H1 (cell line): ENCODE measurements at regions not wholly inside any gene's neighbourhood (a gene's known extent, or its start where the extent isn't known, plus 50 kb on each side); places are given as distances from the start of the nearest gene placed in this dataset.
A peak's percentile ranks its signal among the peaks of the same experiment; 100 is the strongest.

Experiments
- CTCF ChIA-PET: fragments of 300-600 bp; sonication (Branson Sonifier 250); formaldehyde crosslinking; loops from one replicate; lab custom pipeline; 2021; ENCODE audit not compliant: partially characterized antibody; lab: Charles Lee
- POLR2A ChIA-PET: fragments of 300-600 bp; sonication (Branson Sonifier 250); formaldehyde crosslinking; loops from one replicate; lab custom pipeline; 2021; ENCODE audit warnings: inconsistent platforms; ENCODE audit not compliant: partially characterized antibody; lab: Charles Lee
- DNase-seq, 2 experiments: peaks; one replicate each; pipeline versions ENCODE4 v3.0.0 to v3.0.0-alpha.2; 2010 to 2022; ENCODE audit warnings: low spot score in 2 of 2, low read depth in 1 of 2, mixed read lengths in 1 of 2
- FAIRE-seq: peaks from 2 replicates; lab custom pipeline; 2011; peaks lifted over from hg19 to GRCh38; lab: Jason Lieb, UNC
- H2AFZ ChIP-seq: 2 replicates; pipeline ENCODE4 v1.8.1; 2012; ENCODE audit warnings: low read length, inconsistent platforms
- H2AK5ac ChIP-seq: 2 replicates; pipeline ENCODE4 v1.6.1; 2013; ENCODE audit warnings: low read depth, low read length
- H2BK120ac ChIP-seq: replicated peaks from 2 replicates; pipeline ENCODE3; 2013; ENCODE audit warnings: low read depth, low read length, inconsistent platforms
- H2BK12ac ChIP-seq: 2 replicates; pipeline ENCODE4 v1.6.1; 2013; ENCODE audit warnings: low read depth, low read length
- H2BK15ac ChIP-seq: 2 replicates; pipeline ENCODE4 v1.6.1; 2013; ENCODE audit warnings: low read length
- H2BK20ac ChIP-seq: 2 replicates; pipeline ENCODE4 v1.6.1; 2013; ENCODE audit warnings: low read length
- H2BK5ac ChIP-seq: 2 replicates; pipeline ENCODE4 v1.6.1; 2013; ENCODE audit warnings: low read depth, low read length
- H3K14ac ChIP-seq: 2 replicates; pipeline ENCODE4 v1.6.1; 2013; ENCODE audit warnings: inconsistent platforms; ENCODE audit not compliant: insufficient read length
- H3K18ac ChIP-seq: 2 replicates; pipeline ENCODE4 v1.6.1; 2013; ENCODE audit warnings: low read length; ENCODE audit errors: extremely low read depth
- H3K23ac ChIP-seq: 2 replicates; pipeline ENCODE4 v1.6.1; 2013; ENCODE audit warnings: inconsistent platforms; ENCODE audit not compliant: insufficient read length
- H3K23me2 ChIP-seq: 2 replicates; pipeline ENCODE4 v1.6.1; 2013; ENCODE audit warnings: low read depth, low read length
- H3K27ac ChIP-seq: 2 replicates; pipeline ENCODE4 v1.6.1; 2011; ENCODE audit warnings: low read depth, low read length, inconsistent platforms
- H3K27me3 ChIP-seq, 4 experiments: replicated peaks in 1 of 4; 1 replicate in 1 of 4; 2 replicates in 3 of 4; pipeline versions ENCODE4 v1.6.1 to v1.8.1; 2011 to 2013; ENCODE audit warnings: low read length in 3 of 4, mild to moderate bottlenecking in 3 of 4, inconsistent platforms in 2 of 4, mixed read lengths in 2 of 4, moderate library complexity in 1 of 4; ENCODE audit not compliant: control insufficient read depth in 3 of 4, insufficient read depth in 3 of 4; ENCODE audit errors: extremely low read depth in 1 of 4
- H3K36me3 ChIP-seq, 4 experiments: 2 replicates each; pipeline versions ENCODE4 v1.6.1 to v1.8.1; 2011 to 2013; ENCODE audit warnings: mild to moderate bottlenecking in 4 of 4, low read length in 3 of 4, moderate library complexity in 2 of 4, control low read depth in 1 of 4, inconsistent platforms in 1 of 4; ENCODE audit not compliant: insufficient read depth in 4 of 4, control insufficient read depth in 2 of 4
- H3K4ac ChIP-seq: replicated peaks from 2 replicates; pipeline ENCODE3; 2013; ENCODE audit warnings: low read length, low read depth, mixed read lengths, inconsistent platforms; ENCODE audit not compliant: insufficient read length
- H3K4me1 ChIP-seq, 4 experiments: replicated peaks in 1 of 4; 1 replicate in 1 of 4; 2 replicates in 3 of 4; pipeline versions ENCODE4 v1.6.1 to v1.8.1; 2011 to 2013; ENCODE audit warnings: low read length in 3 of 4, inconsistent platforms in 2 of 4, mixed read lengths in 1 of 4; ENCODE audit not compliant: insufficient read depth in 4 of 4, control insufficient read depth in 3 of 4
- H3K4me2 ChIP-seq, 2 experiments: 2 replicates each; pipeline versions ENCODE4 v1.6.1 to v1.8.1; 2011 to 2013; ENCODE audit warnings: low read depth in 2 of 2, low read length in 2 of 2, control low read depth in 1 of 2, inconsistent platforms in 1 of 2, mild to moderate bottlenecking in 1 of 2; ENCODE audit not compliant: insufficient read depth in 1 of 2
- H3K4me3 ChIP-seq, 4 experiments: fragments of 200-600, 300-600 bp in 1 of 4; sonication (generic), shearing (Covaris generic), sonication (Bioruptor Twin) in 1 of 4; 2 replicates each; pipeline versions ENCODE4 v1.5.1 to v1.8.1; 2011 to 2016; ENCODE audit warnings: low read length in 4 of 4, low read depth in 3 of 4, control low read depth in 2 of 4, inconsistent platforms in 2 of 4, mild to moderate bottlenecking in 2 of 4, mixed read lengths in 1 of 4, moderate library complexity in 1 of 4; ENCODE audit not compliant: insufficient read depth in 2 of 4; ENCODE audit errors: extremely low read depth in 1 of 4
- H3K56ac ChIP-seq: replicated peaks from 2 replicates; pipeline ENCODE3; 2013; ENCODE audit warnings: low read depth, mild to moderate bottlenecking, mixed read lengths, low read length, inconsistent platforms; ENCODE audit not compliant: insufficient read length
- H3K79me1 ChIP-seq: 2 replicates; pipeline ENCODE4 v1.6.1; 2013; ENCODE audit warnings: low read depth, low read length, control low read depth
- H3K79me2 ChIP-seq, 2 experiments: 2 replicates each; pipeline versions ENCODE4 v1.6.1 to v1.8.1; 2012 to 2013; ENCODE audit warnings: low read length in 2 of 2, mild to moderate bottlenecking in 2 of 2, inconsistent platforms in 1 of 2; ENCODE audit not compliant: insufficient read depth in 2 of 2, control insufficient read depth in 1 of 2
- H3K9ac ChIP-seq, 4 experiments: replicated peaks in 1 of 4; 1 replicate in 1 of 4; 2 replicates in 3 of 4; pipeline versions ENCODE4 v1.6.1 to v1.8.1; 2011 to 2013; ENCODE audit warnings: low read depth in 3 of 4, low read length in 3 of 4, control low read depth in 2 of 4, mild to moderate bottlenecking in 2 of 4, moderate library complexity in 2 of 4, inconsistent platforms in 1 of 4; ENCODE audit errors: extremely low read depth in 1 of 4
- H3K9me3 ChIP-seq, 2 experiments: 2 replicates each; pipeline versions ENCODE4 v1.6.1 to v1.8.1; 2012 to 2013; ENCODE audit warnings: mild to moderate bottlenecking in 2 of 2, moderate library complexity in 2 of 2, control low read depth in 1 of 2, inconsistent platforms in 1 of 2, low read depth in 1 of 2, low read length in 1 of 2, mixed read lengths in 1 of 2; ENCODE audit not compliant: insufficient read depth in 2 of 2
- H4K20me1 ChIP-seq, 2 experiments: replicated peaks in 1 of 2; 2 replicates each; pipeline versions ENCODE3 to v1.8.1; 2011 to 2013; ENCODE audit warnings: inconsistent platforms in 2 of 2, low read length in 2 of 2, mild to moderate bottlenecking in 1 of 2; ENCODE audit not compliant: insufficient read depth in 2 of 2, control insufficient read depth in 1 of 2
- H4K5ac ChIP-seq: 2 replicates; pipeline ENCODE4 v1.6.1; 2013; ENCODE audit warnings: low read length, low read depth, mixed read lengths, inconsistent platforms; ENCODE audit not compliant: insufficient read length
- H4K8ac ChIP-seq: 2 replicates; pipeline ENCODE4 v1.8.0; 2013; ENCODE audit warnings: mild to moderate bottlenecking, moderate library complexity, low read length, inconsistent platforms; ENCODE audit not compliant: insufficient read depth; ENCODE audit errors: extremely low read depth
- H4K91ac ChIP-seq: replicated peaks from 2 replicates; pipeline ENCODE3; 2013; ENCODE audit warnings: low read length, mixed read lengths, inconsistent platforms; ENCODE audit not compliant: insufficient read length
- BRCA1 ChIP-seq: IDR thresholded peaks from 2 replicates; pipeline ENCODE4 v1.6.1; 2012; ENCODE audit warnings: low read depth, low read length, improper control_type of control experiment
- POLR2AphosphoS5 ChIP-seq: IDR thresholded peaks from 2 replicates; pipeline ENCODE4 v1.6.1; 2011; ENCODE audit warnings: low read depth, low read length
- RXRA ChIP-seq: IDR thresholded peaks from 2 replicates; pipeline ENCODE4 v1.6.1; 2011; ENCODE audit warnings: low read depth, mild to moderate bottlenecking, low read length, moderate library complexity; ENCODE audit not compliant: insufficient read depth
- ZNF274 ChIP-seq: IDR thresholded peaks from 2 replicates; pipeline ENCODE4 v1.7.0; 2012; ENCODE audit warnings: low read length, borderline replicate concordance; ENCODE audit errors: extremely low read depth
- WGBS, 2 experiments: shearing (Covaris generic) in 1 of 2; methylation state at CpG; one replicate each; pipeline versions ENCODE4 v1.1.6 to v1.1.7; 2013 to 2015; ENCODE audit warnings: low lambda C conversion rate in 2 of 2, mixed read lengths in 2 of 2, inconsistent platforms in 1 of 2, low coverage in 1 of 2, missing lambda C conversion rate in 1 of 2; ENCODE audit not compliant: insufficient replicate concordance in 2 of 2, insufficient coverage in 1 of 2, insufficient read length in 1 of 2; ENCODE audit errors: extremely low coverage in 1 of 2, missing lambda C conversion rate in 1 of 2; 5-methylcytosine and 5-hydroxymethylcytosine counted together

DNA sequence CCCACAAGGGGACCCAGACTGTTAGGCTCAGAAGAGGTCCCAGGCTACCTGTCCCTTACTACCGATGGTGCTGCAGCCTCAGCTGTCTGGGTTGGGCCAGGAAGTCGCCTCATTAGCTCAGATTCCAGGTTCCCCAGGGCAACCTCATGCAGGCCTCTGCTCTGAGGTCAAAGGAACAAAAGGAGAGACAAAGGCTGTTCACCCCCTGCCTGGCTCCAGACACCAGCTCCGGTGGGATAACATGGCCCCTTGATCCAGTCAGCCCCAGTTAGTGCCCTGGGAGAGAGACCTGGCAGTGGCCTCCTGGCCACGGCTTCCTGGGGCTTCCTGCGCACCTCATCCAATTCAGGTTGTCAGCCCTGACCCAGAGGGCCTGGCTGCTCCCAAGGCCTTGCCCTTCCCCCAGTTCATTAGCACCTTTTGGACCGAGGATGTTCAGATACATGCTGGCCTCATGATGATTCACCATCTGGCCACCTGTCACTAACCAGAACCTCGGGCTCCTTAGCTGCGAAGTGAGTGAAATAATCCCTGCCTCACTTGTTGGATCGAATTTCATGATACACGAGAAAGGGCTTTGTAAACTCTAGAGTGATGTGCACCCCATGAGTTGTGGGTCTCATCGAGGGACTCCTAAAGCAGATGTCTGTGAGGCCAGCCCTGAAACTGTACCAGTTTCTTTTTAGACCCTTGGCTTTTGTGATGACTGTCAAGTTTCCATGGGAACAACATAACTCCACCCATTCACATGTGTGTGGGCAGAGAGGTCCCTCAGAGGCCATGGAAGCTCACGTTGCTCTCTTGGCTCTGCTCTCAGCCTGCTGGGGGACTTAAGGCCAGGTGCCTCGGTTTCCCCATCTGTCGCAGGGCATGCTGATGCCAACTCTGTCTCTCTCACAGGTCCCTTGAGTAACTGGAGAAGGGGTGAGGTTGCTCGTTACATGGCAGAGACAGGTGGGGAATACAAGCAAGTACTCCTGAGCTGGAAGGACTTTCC, 79.5 kb upstream of the PCBD1 start:
- Histone ChIP-seq H3K56ac (no peak overlapping the region), H3K18ac (no peak overlapping the region), H2BK15ac (no peak overlapping the region), H3K9me3 (peaks cover 0 to 6% of the 10 kb centered on the region in 2 experiments; a peak in 2 of 4 replicates), H2BK120ac (no peak overlapping the region), H2BK12ac (peak overlapping the region; percentile 75), H3K79me2 (no peaks in the 10 kb centered on the region; a peak in 1 of 4 replicates), H4K91ac (no peak overlapping the region), H3K4me1 (peaks cover 6 to 10% (median 8%) of the 10 kb centered on the region in 4 experiments; a peak in 6 of 7 replicates), H2BK20ac (no peak overlapping the region), H4K20me1 (no peaks in the 10 kb centered on the region)
- no peak for DNase-seq
- 0 out of 2 replicates have a peak, but pooled peaks have one; percentile 69 for TF ChIP-seq RXRA
- no peak for TF ChIP-seq ZNF274
- no peak for TF ChIP-seq BRCA1
- TF ChIP-seq POLR2AphosphoS5: 0 out of 2 replicates have a peak, but pooled peaks have one; percentile 33
- TF ChIP-seq, all 59 proteins: peak for 2
- POLR2A ChIA-PET: no interaction called here
- Histone ChIP-seq H3K23ac (no peak overlapping the region), H3K9ac (no peak overlapping the region), H2AK5ac (no peak overlapping the region), H2BK5ac (no peak overlapping the region), H3K4me3 (no peak overlapping the region), H3K27ac (no peak overlapping the region), H3K36me3 (no peaks in the 10 kb centered on the region), H3K27me3 (peaks cover 0 to 8% (median under 1%) of the 10 kb centered on the region in 4 experiments; a peak in 1 of 7 replicates), H2AFZ (no peak overlapping the region), H4K8ac (no peak overlapping the region), H3K14ac (no peak overlapping the region), H3K23me2 (no peaks in the 10 kb centered on the region), H3K4ac (no peak overlapping the region), H3K79me1 (no peaks in the 10 kb centered on the region), H4K5ac (no peak overlapping the region), H3K4me2 (no peak overlapping the region)
- 79% methylated on average over 15 of the region's 15 CpGs; no CpG with 5 or more reads in 1 of the 2 experiments for WGBS, 2 experiments
- FAIRE-seq: no peak
- CTCF ChIA-PET: interaction anchor here (0.7 to 2.8 kb wide), 5 partner anchors 12 to 346 kb away, joined by 3 to 14 read pairs (median 5); no protein-coding TSS in a partner anchor
